NCI-H446 (cell line): ENCODE measurements at regions not wholly inside any gene's neighbourhood (a gene's known extent, or its start where the extent isn't known, plus 50 kb on each side); places are given as distances from the start of the nearest gene placed in this dataset.
"Not testable (repeated sequence)": the region's sequence is repeated elsewhere in the genome, so short reads cannot be mapped to it uniquely, and the experiment has no call there.

Experiments
- DNase-seq, 2 experiments: peaks; one replicate each; lab custom pipeline; 2025; lab: John Stamatoyannopoulos, UW

- DNase-seq, result no peak
Measured at GRCh38 chr3:20484126-20484525, 298.1 kb upstream of the SGO1 start.

- DNase-seq, result no peak
Measured at GRCh38 chr3:20482350-20482749, 296.3 kb upstream of the SGO1 start.

DNA sequence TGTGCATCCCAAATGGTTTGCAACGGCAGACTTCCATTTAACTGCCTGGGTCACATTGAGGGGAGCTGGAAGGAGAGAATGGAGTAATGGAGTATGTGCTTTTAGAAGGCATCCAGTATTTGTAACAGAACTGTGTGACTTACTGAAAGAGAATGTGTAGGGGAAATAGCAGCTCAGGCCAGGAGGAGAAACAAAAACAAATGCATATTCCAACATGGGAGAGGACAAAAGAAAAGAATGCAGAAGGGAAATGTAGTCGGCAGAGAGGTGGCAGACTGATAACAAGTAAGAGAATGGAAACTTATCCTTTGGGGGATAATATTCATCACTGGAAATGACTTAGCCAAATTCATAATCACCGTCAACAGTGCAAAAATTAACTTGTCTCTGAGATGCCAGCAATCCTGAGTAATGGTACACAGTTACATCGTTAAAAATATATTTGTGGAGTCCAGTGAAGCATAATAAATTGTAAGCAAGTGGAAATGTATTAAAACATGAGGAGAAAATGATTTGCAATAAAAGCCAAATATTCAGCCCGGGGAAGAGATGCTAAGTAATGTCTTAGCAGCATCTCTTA, 294.9 kb upstream of the SGO1 start:
- no peak for DNase-seq

- DNase-seq, result no peak
Measured at GRCh38 chr3:20478436-20478835, 292.4 kb upstream of the SGO1 start.

DNA sequence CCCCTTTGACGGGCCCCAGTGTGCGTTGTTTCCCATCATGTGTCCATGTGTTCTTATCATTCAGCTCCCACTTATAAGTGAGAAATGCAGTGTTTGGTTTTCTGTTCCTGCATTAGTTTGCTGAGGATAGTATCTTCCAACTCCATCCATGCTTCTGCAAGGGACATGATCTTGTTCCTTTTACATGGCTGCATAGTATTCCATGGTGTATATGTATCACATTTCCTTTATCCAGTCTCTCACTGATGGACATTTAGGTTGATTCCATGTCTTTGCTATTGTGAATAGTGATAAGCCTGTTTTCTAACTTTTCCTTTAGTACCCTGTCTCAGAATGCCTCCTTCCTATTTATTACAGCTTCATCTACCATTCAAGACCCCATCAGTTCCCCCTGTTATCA, 278.2 kb upstream of the SGO1 start:
- DNase-seq, result not testable (repeated sequence)

GRCh38 chr3:20462723-20463122, 276.7 kb upstream of the SGO1 start:
- DNase-seq, result no peak

- DNase-seq, result no peak
Measured at GRCh38 chr3:20462226-20462625, 276.2 kb upstream of the SGO1 start.

GRCh38 chr3:20458994-20459716, 273.1 kb upstream of the SGO1 start:
- no peak for DNase-seq

GRCh38 chr3:20456511-20456910, 270.5 kb upstream of the SGO1 start:
- DNase-seq, result no peak

DNA sequence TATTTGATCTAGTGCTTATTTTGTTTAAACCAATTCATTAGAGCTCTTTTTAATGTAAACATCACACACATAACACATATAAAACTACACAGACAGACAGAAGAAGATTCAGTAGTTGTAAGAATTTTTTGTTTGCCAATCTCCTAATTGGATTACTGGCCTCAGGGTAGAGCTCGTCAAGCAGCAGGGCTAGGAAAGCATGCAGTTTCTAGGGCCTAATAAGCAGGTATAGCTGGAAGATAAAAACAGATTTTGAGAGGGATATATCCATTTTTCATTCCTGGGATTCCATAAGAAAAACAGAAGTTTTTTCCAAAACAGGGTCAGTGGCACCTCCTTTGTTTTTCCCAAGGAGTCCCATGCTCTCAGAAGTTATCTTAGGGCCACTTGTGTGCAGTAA, 265.2 kb upstream of the SGO1 start:
- DNase-seq, result no peak

GRCh38 chr3:20450611-20451010, 264.6 kb upstream of the SGO1 start:
- DNase-seq, result no peak

GRCh38 chr3:20442846-20443245, 256.8 kb upstream of the SGO1 start:
- no peak for DNase-seq

DNA sequence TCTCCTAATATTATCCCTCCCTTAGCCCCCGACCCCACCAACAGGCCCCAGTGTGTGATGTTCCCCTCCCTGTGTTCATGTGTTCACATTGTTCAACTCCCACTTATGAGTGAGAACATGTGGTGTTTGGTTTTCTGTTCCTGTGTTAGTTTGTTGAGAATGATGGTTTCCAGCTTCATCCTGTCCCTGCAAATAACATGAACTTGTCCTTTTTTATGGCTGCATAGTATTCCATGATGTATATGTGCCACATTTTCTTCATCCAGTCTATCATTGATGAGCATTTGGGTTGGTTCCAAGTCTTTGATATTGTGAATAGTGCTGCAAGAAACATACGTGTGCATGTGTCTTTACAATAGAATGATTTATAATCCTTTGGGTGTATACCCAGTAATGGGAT, 241.3 kb upstream of the SGO1 start:
- not testable (repeated sequence) for DNase-seq

DNA sequence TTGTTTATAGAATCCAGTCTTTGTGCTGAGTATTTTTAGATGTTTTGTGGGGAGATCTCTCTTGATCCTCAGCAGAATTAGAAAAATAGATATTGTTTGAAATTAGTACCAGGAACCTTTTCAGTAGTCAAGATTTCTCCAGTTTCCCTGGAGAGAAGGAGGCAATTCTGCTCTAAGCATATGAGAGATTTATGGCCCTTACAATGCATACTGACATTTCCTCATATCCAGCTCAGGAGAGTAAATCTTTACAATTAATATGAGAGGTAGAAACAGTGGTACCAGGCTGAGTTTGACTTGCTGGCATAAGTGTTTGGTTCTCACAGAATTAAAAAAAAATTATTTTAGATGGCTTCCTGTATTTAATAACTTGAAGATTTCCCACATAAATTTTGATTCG, 239.1 kb upstream of the SGO1 start:
- no peak for DNase-seq

GRCh38 chr3:20424086-20424485, 238.1 kb upstream of the SGO1 start:
- no peak for DNase-seq

- DNase-seq, result no peak
Measured at GRCh38 chr3:20422391-20422790, 236.4 kb upstream of the SGO1 start.

DNA sequence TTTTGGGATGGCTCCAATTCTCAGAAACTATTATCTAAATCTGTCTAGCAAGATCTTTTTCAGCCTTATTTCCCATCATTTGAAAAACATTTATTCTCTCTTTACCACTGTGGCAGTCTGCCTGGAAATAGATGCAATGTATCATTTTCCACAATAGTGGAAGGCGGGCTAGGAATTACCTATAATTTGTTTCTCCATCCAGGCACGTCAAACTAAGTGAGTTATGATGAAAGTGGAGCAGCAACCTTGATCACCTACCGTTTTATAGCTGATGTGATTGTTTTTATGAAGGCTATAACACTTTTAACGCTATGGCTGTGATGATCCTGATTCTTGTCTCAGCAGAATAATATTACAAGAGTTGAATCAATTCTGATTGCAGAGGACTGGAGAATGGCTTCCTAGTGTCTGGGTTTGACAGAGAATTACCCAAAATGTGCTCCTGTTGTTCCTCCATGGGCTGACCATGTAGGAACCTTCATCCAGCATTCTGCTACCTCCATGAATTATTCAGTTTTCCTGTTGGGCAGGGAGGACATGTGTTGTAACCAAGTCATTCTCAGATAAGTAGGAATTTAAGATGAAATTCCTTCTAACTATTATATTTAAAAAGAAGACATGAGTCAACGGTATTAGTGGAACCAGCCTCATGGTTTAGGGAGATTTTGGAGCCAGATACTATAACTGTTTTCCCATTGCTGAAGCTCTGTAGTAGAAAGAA, 231.5 kb upstream of the SGO1 start:
- no peak for DNase-seq

DNA sequence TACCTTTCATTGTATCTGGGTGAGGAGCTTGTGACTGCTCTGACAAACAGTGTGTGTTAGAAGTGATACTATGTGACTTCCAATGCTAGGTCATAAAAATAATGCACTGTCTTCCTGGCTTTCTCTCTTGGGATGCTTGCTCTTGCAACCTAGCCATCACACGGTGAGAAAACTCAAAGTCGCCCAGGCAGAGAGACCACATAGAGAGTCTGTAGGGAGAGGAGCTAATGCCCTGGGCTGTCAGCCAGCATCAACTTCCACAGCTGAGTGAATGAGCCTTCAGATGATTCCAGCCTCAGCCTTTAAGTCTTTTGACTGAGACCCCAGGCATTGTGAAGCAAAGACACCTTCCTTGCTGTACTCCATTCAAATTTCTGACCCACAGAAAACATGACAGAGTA, 220.6 kb upstream of the SGO1 start:
- no peak for DNase-seq

GRCh38 chr3:20405744-20406143, 219.7 kb upstream of the SGO1 start:
- no peak for DNase-seq

GRCh38 chr3:20405231-20405630, 219.2 kb upstream of the SGO1 start:
- DNase-seq, result no peak

- no peak for DNase-seq
Measured at GRCh38 chr3:20404741-20405100, 218.7 kb upstream of the SGO1 start.

GRCh38 chr3:20403986-20404740, 218.2 kb upstream of the SGO1 start:
- DNase-seq, result no peak

GRCh38 chr3:20401253-20401652, 215.2 kb upstream of the SGO1 start:
- DNase-seq, result no peak
